ENCODE measurements at regions not wholly inside any gene's neighbourhood (a gene's known extent, or its start where the extent isn't known, plus 50 kb on each side); places are given as distances from the start of the nearest gene placed in this dataset.
A peak's percentile ranks its signal among the peaks of the same experiment; 100 is the strongest.

- POLR2A ChIA-PET = no interaction called here
- intact Hi-C loops (cut with micrococcal nuclease) (no loop called here), dilution Hi-C loops (cut with MboI; ENCODE audit: extremely low pct_ligation_motif_present, low sequenced_read_pairs) (no loop called here)
- Histone ChIP-seq H3K4me1 (ENCODE audit: control insufficient read depth, extremely low read depth, insufficient read depth, low read length) (peaks cover 13% of the 10 kb centered on the region), H3K9ac (replicated peaks; ENCODE audit: extremely low read depth, insufficient read depth, low read length) (no peak overlapping the region), H3K9me3 (replicated peaks; ENCODE audit: control insufficient read depth, insufficient read depth, low read length) (no peaks in the 10 kb centered on the region), H4K20me1 (replicated peaks; ENCODE audit: control insufficient read depth, extremely low read depth, insufficient read depth, low read length) (no peaks in the 10 kb centered on the region), H3K4me2 (ENCODE audit: insufficient read depth, low read length) (no peak overlapping the region), H3K9me1 (replicated peaks; ENCODE audit: control insufficient read depth, extremely low read depth, insufficient read depth, low read length) (no peaks in the 10 kb centered on the region), H3K79me2 (ENCODE audit: control insufficient read depth, insufficient read depth, low read length) (no peaks in the 10 kb centered on the region), H3K27ac (ENCODE audit: insufficient read depth, low read depth, low read length) (no peak overlapping the region), H3K36me3 (ENCODE audit: control insufficient read depth in 2 of 2, extremely low read depth in 1 of 2, insufficient read depth in 2 of 2, low read length in 2 of 2) (no peaks in the 10 kb centered on the region), H3K4me3 (replicated peaks in 1 of 3; ENCODE audit: insufficient read depth in 1 of 3, low read depth in 1 of 3, low read length in 3 of 3) (no peak overlapping the region), H2AFZ (ENCODE audit: low read depth, low read length) (peak overlapping the region; percentile 33), H3K27me3 (ENCODE audit: control insufficient read depth in 2 of 2, insufficient read depth in 2 of 2, low read length in 2 of 2) (no peaks in the 10 kb centered on the region)
- peak; percentile 65 for FAIRE-seq
- no peak for TF ChIP-seq EZH2 (IDR thresholded peaks at IDR 0.05; ENCODE audit: borderline replicate concordance, low read depth, low read length, severe bottlenecking)
- TF ChIP-seq FOS (IDR thresholded peaks at IDR 0.05; ENCODE audit: borderline replicate concordance, insufficient read depth, low read length) = peak; percentile 70
- peak; percentile 77 for TF ChIP-seq GATA2 (IDR thresholded peaks at IDR 0.05; ENCODE audit: insufficient read depth, insufficient read length, low read depth, low read length)
- TF ChIP-seq POLR2A (IDR thresholded peaks at IDR 0.05; ENCODE audit: low read depth, low read length) = no peak
- peak; percentile 13 for TF ChIP-seq JUN (IDR thresholded peaks at IDR 0.05; ENCODE audit: borderline replicate concordance, insufficient read depth, insufficient read length, low read depth)
- TF ChIP-seq MAX (IDR thresholded peaks at IDR 0.05; ENCODE audit: insufficient read depth, insufficient read length) = no peak
- no peak for TF ChIP-seq MYC (IDR thresholded peaks at IDR 0.05; ENCODE audit: low read depth, low read length)
- BruUV-seq (replicated peaks) = no TSS peak
- peak; percentile 26 for DNase-seq (ENCODE audit: low read depth, low spot score)
- CTCF ChIA-PET = interaction anchor here (0.9 kb wide), 1 partner anchor 44 kb away, joined by 3 read pairs; no protein-coding TSS in a partner anchor
Observed at GRCh38 chr14:51342226-51342625, 102.2 kb downstream of the TMX1 start.

DNA sequence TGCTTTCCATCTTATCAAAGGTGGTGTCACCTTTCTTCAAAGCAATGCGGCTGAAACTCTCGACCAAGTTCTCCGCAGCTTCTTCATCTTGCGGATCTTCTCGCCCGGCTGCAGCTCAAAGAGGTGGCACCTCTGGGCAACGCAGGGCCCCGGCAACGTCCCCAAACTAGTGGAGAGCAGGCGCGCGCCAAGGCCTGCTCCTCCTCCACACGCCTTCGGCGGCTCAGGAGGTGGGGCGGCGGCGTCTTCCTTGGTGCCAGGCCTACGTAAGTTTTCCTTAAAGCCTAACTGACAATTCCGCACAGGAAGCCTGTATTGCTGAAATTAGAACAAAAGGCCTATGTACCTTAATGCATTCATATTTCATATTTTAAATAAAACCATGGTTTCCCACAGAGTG, 112.0 kb downstream of the TMX1 start:
- BruUV-seq (replicated peaks) = no TSS peak
- no peak for DNase-seq (ENCODE audit: low read depth, low spot score)
- CTCF ChIA-PET = no interaction called here

More for the DNA sequence above, 112.0 kb downstream of the TMX1 start:
- Histone ChIP-seq H3K9ac (replicated peaks; ENCODE audit: extremely low read depth, insufficient read depth, low read length) (no peak overlapping the region), H3K36me3 (ENCODE audit: control insufficient read depth in 2 of 2, extremely low read depth in 1 of 2, insufficient read depth in 2 of 2, low read length in 2 of 2) (no peaks in the 10 kb centered on the region), H3K4me3 (replicated peaks in 1 of 3; ENCODE audit: insufficient read depth in 1 of 3, low read depth in 1 of 3, low read length in 3 of 3) (no peak overlapping the region), H3K9me3 (replicated peaks; ENCODE audit: control insufficient read depth, insufficient read depth, low read length) (no peaks in the 10 kb centered on the region), H3K9me1 (replicated peaks; ENCODE audit: control insufficient read depth, extremely low read depth, insufficient read depth, low read length) (no peaks in the 10 kb centered on the region), H3K4me1 (ENCODE audit: control insufficient read depth, extremely low read depth, insufficient read depth, low read length) (no peaks in the 10 kb centered on the region), H2AFZ (ENCODE audit: low read depth, low read length) (no peak overlapping the region), H3K27me3 (ENCODE audit: control insufficient read depth in 2 of 2, insufficient read depth in 2 of 2, low read length in 2 of 2) (no peaks in the 10 kb centered on the region), H3K27ac (ENCODE audit: insufficient read depth, low read depth, low read length) (no peak overlapping the region), H3K79me2 (ENCODE audit: control insufficient read depth, insufficient read depth, low read length) (no peaks in the 10 kb centered on the region), H3K4me2 (ENCODE audit: insufficient read depth, low read length) (no peak overlapping the region), H4K20me1 (replicated peaks; ENCODE audit: control insufficient read depth, extremely low read depth, insufficient read depth, low read length) (no peaks in the 10 kb centered on the region)
- POLR2A ChIA-PET = no interaction called here
- no peak for TF ChIP-seq FOS (IDR thresholded peaks at IDR 0.05; ENCODE audit: borderline replicate concordance, insufficient read depth, low read length)
- TF ChIP-seq JUN (IDR thresholded peaks at IDR 0.05; ENCODE audit: borderline replicate concordance, insufficient read depth, insufficient read length, low read depth) = no peak
- no peak for TF ChIP-seq GATA2 (IDR thresholded peaks at IDR 0.05; ENCODE audit: insufficient read depth, insufficient read length, low read depth, low read length)
- no peak for TF ChIP-seq POLR2AphosphoS5 (IDR thresholded peaks at IDR 0.05; ENCODE audit: insufficient read depth, low read depth, low read length)
- no peak for TF ChIP-seq MYC (IDR thresholded peaks at IDR 0.05; ENCODE audit: low read depth, low read length)
- TF ChIP-seq EZH2 (IDR thresholded peaks at IDR 0.05; ENCODE audit: borderline replicate concordance, low read depth, low read length, severe bottlenecking) = no peak
- TF ChIP-seq POLR2A (IDR thresholded peaks at IDR 0.05; ENCODE audit: low read depth, low read length) = no peak
- dilution Hi-C loops (cut with MboI; ENCODE audit: extremely low pct_ligation_motif_present, low sequenced_read_pairs) = no loop called here
- intact Hi-C loops (cut with micrococcal nuclease) = no loop called here
- FAIRE-seq = no peak

Measured in endothelial cell of umbilical vein (primary cell).